Liver (tissue), 3 donors: ENCODE measurements at regions not wholly inside any gene's neighbourhood (a gene's known extent, or its start where the extent isn't known, plus 50 kb on each side); places are given as distances from the start of the nearest gene placed in this dataset.

Experiments used
- CTCF ChIP-seq: fragments of 150-350 bp; IDR thresholded peaks from 2 replicates; pipeline ENCODE4 v1.5.1; 2017; ENCODE audit warnings: improper control_type of control experiment, low read depth, low read length; ENCODE audit not compliant: missing input control
- EGR1 ChIP-seq, 2 donors: IDR thresholded peaks; 2 replicates each; pipeline ENCODE4 v1.6.1; 2016 to 2018; ENCODE audit warnings: antibody characterized with exemption in 2 of 2, low read depth in 2 of 2
- GABPA ChIP-seq, 2 donors: IDR thresholded peaks in 1 of 2; conservative IDR thresholded peaks in 1 of 2; 2 replicates each; pipeline ENCODE4 v1.6.1; 2016; ENCODE audit warnings: antibody characterized with exemption in 2 of 2, mild to moderate bottlenecking in 1 of 2, moderate library complexity in 1 of 2
- HNF4G ChIP-seq: IDR thresholded peaks from 2 replicates; pipeline ENCODE4 v1.6.1; 2016; ENCODE audit warnings: antibody characterized with exemption
- JUND ChIP-seq, 2 donors: IDR thresholded peaks; 2 replicates each; pipeline ENCODE4 v1.6.1; 2016; ENCODE audit warnings: antibody characterized with exemption in 2 of 2
- NR2F2 ChIP-seq: IDR thresholded peaks from 2 replicates; pipeline ENCODE4 v1.6.1; 2016; ENCODE audit warnings: antibody characterized with exemption
- RAD21 ChIP-seq, 2 donors: IDR thresholded peaks; 2 replicates each; pipeline ENCODE4 v1.6.1; 2016; ENCODE audit warnings: antibody characterized with exemption in 2 of 2, mild to moderate bottlenecking in 2 of 2
- SP1 ChIP-seq: IDR thresholded peaks from 2 replicates; pipeline ENCODE4 v1.6.1; 2018; ENCODE audit warnings: antibody characterized with exemption, mild to moderate bottlenecking
- YY1 ChIP-seq: IDR thresholded peaks from 2 replicates; pipeline ENCODE4 v1.6.1; 2016; ENCODE audit warnings: antibody characterized with exemption, mild to moderate bottlenecking
- TF ChIP-seq, protein P1 (sequence below): IDR thresholded peaks from 2 replicates; pipeline ENCODE4 v1.6.1; 2016; ENCODE audit warnings: antibody characterized with exemption
- TF ChIP-seq, protein P2 (sequence below): IDR thresholded peaks from 2 replicates; pipeline ENCODE4 v1.6.1; 2016; ENCODE audit warnings: antibody characterized with exemption
- TF ChIP-seq, protein P3 (sequence below): IDR thresholded peaks from 2 replicates; pipeline ENCODE4 v1.6.1; 2016; ENCODE audit warnings: antibody characterized with exemption, mild to moderate bottlenecking
- donor health status: healthy.
- donor health status: healthy.

GRCh38 chr6:4435981-4436445 is 300.6 kb upstream of the ECI2 start:
- TF ChIP-seq JUND (IDR thresholded peaks at IDR 0.05) (no peak), CTCF (no peak), RAD21 (IDR thresholded peaks at IDR 0.05) (no peak), HNF4G (no peak), SP1 (no peak), YY1 (no peak), GABPA (IDR thresholded peaks at IDR 0.05 in 1 of 2, conservative IDR thresholded peaks at IDR 0.05 in 1 of 2) (no peak), EGR1 (IDR thresholded peaks at IDR 0.05; ENCODE audit: low read depth in 2 of 2) (no peak), NR2F2 (no peak)
- TF ChIP-seq, protein P1, sequence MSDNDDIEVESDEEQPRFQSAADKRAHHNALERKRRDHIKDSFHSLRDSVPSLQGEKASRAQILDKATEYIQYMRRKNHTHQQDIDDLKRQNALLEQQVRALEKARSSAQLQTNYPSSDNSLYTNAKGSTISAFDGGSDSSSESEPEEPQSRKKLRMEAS, result no peak
- TF ChIP-seq, protein P2, sequence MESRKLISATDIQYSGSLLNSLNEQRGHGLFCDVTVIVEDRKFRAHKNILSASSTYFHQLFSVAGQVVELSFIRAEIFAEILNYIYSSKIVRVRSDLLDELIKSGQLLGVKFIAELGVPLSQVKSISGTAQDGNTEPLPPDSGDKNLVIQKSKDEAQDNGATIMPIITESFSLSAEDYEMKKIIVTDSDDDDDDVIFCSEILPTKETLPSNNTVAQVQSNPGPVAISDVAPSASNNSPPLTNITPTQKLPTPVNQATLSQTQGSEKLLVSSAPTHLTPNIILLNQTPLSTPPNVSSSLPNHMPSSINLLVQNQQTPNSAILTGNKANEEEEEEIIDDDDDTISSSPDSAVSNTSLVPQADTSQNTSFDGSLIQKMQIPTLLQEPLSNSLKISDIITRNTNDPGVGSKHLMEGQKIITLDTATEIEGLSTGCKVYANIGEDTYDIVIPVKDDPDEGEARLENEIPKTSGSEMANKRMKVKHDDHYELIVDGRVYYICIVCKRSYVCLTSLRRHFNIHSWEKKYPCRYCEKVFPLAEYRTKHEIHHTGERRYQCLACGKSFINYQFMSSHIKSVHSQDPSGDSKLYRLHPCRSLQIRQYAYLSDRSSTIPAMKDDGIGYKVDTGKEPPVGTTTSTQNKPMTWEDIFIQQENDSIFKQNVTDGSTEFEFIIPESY, result no peak
- TF ChIP-seq, protein P3, sequence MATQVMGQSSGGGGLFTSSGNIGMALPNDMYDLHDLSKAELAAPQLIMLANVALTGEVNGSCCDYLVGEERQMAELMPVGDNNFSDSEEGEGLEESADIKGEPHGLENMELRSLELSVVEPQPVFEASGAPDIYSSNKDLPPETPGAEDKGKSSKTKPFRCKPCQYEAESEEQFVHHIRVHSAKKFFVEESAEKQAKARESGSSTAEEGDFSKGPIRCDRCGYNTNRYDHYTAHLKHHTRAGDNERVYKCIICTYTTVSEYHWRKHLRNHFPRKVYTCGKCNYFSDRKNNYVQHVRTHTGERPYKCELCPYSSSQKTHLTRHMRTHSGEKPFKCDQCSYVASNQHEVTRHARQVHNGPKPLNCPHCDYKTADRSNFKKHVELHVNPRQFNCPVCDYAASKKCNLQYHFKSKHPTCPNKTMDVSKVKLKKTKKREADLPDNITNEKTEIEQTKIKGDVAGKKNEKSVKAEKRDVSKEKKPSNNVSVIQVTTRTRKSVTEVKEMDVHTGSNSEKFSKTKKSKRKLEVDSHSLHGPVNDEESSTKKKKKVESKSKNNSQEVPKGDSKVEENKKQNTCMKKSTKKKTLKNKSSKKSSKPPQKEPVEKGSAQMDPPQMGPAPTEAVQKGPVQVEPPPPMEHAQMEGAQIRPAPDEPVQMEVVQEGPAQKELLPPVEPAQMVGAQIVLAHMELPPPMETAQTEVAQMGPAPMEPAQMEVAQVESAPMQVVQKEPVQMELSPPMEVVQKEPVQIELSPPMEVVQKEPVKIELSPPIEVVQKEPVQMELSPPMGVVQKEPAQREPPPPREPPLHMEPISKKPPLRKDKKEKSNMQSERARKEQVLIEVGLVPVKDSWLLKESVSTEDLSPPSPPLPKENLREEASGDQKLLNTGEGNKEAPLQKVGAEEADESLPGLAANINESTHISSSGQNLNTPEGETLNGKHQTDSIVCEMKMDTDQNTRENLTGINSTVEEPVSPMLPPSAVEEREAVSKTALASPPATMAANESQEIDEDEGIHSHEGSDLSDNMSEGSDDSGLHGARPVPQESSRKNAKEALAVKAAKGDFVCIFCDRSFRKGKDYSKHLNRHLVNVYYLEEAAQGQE, result no peak
